Mammary epithelial cell (primary cell): ENCODE measurements at regions not wholly inside any gene's neighbourhood (a gene's known extent, or its start where the extent isn't known, plus 50 kb on each side); places are given as distances from the start of the nearest gene placed in this dataset.

ENCODE experiments used
- CTCF ChIP-seq, 2 donors: IDR thresholded peaks in 1 of 2; conservative IDR thresholded peaks in 1 of 2; 2 replicates each; pipeline ENCODE4 v1.5.1; 2011 to 2012; ENCODE audit warnings: inconsistent platforms in 2 of 2, low read length in 2 of 2, mild to moderate bottlenecking in 2 of 2, control low read depth in 1 of 2, low read depth in 1 of 2; ENCODE audit not compliant: insufficient read depth in 1 of 2; ENCODE audit errors: extremely low read depth in 1 of 2
- EZH2 ChIP-seq: IDR thresholded peaks from 2 replicates; pipeline ENCODE4 v1.6.1; 2012; ENCODE audit warnings: low read length, inconsistent platforms, borderline replicate concordance

- TF ChIP-seq CTCF (conservative IDR thresholded peaks at IDR 0.05 in 1 of 2, IDR thresholded peaks at IDR 0.05 in 1 of 2; ENCODE audit: extremely low read depth in 1 of 2, insufficient read depth in 1 of 2, low read depth in 1 of 2, low read length in 2 of 2): no peak
- TF ChIP-seq EZH2: no peak
Measured at GRCh38 chr1:181251713-181252075, 163.2 kb downstream of the IER5 start.
